H9 (cell line): ENCODE measurements at regions not wholly inside any gene's neighbourhood (a gene's known extent, or its start where the extent isn't known, plus 50 kb on each side); places are given as distances from the start of the nearest gene placed in this dataset.

Source experiments
- DNase-seq: peaks from one replicate; pipeline ENCODE4 v3.0.0-alpha.2; 2017
- H2AFZ ChIP-seq: one replicate; pipeline ENCODE4 v1.6.1; 2013; ENCODE audit warnings: mild to moderate bottlenecking, low read length, control low read depth, moderate library complexity
- H2AK5ac ChIP-seq: 2 replicates; pipeline ENCODE4 v1.6.1; 2013; ENCODE audit warnings: low read length, control low read depth, mixed read lengths; ENCODE audit not compliant: insufficient read length
- H2BK120ac ChIP-seq: one replicate; pipeline ENCODE4 v1.6.1; 2013; ENCODE audit warnings: low read depth, mild to moderate bottlenecking, low read length, control low read depth, inconsistent platforms; ENCODE audit not compliant: poor library complexity, severe bottlenecking
- H2BK12ac ChIP-seq: 2 replicates; pipeline ENCODE4 v1.6.1; 2013; ENCODE audit warnings: low read length, control low read depth, mixed read lengths, low read depth; ENCODE audit not compliant: insufficient read length
- H2BK15ac ChIP-seq: 2 replicates; pipeline ENCODE4 v1.6.1; 2013; ENCODE audit warnings: low read depth, low read length, control low read depth
- H2BK20ac ChIP-seq: one replicate; pipeline ENCODE4 v1.6.1; 2013; ENCODE audit warnings: low read depth, mild to moderate bottlenecking, low read length, control low read depth, inconsistent platforms; ENCODE audit not compliant: poor library complexity, severe bottlenecking
- H2BK5ac ChIP-seq: 2 replicates; pipeline ENCODE4 v1.6.1; 2013; ENCODE audit warnings: low read length, control low read depth, mixed read lengths; ENCODE audit not compliant: insufficient read length
- H3K14ac ChIP-seq: 2 replicates; pipeline ENCODE4 v1.6.1; 2013; ENCODE audit warnings: low read length, control low read depth; ENCODE audit not compliant: insufficient read depth
- H3K18ac ChIP-seq: 2 replicates; pipeline ENCODE4 v1.6.1; 2013; ENCODE audit warnings: low read depth, mild to moderate bottlenecking, mixed read lengths, low read length, control low read depth; ENCODE audit not compliant: insufficient read length
- H3K23ac ChIP-seq: 2 replicates; pipeline ENCODE4 v1.6.1; 2013; ENCODE audit warnings: low read length, control low read depth, mixed read lengths, low read depth; ENCODE audit not compliant: insufficient read length
- H3K23me2 ChIP-seq: 2 replicates; pipeline ENCODE4 v1.6.1; 2013; ENCODE audit warnings: low read depth, mild to moderate bottlenecking, mixed read lengths, low read length, control low read depth; ENCODE audit not compliant: insufficient read length, poor library complexity, severe bottlenecking
- H3K27ac ChIP-seq: 2 replicates; pipeline ENCODE4 v1.5.1; 2013; ENCODE audit warnings: low read length, control low read depth, mixed read lengths, low read depth; ENCODE audit not compliant: insufficient read length
- H3K27me3 ChIP-seq: 2 replicates; pipeline ENCODE4 v1.6.1; 2013; ENCODE audit warnings: low read length, control low read depth, inconsistent platforms; ENCODE audit not compliant: insufficient read depth
- H3K4ac ChIP-seq: 2 replicates; pipeline ENCODE4 v1.6.1; 2013; ENCODE audit warnings: low read depth, mild to moderate bottlenecking, control low read depth, inconsistent platforms, low read length, moderate library complexity
- H3K4me1 ChIP-seq: 2 replicates; pipeline ENCODE4 v1.6.1; 2013; ENCODE audit warnings: low read length, control low read depth, inconsistent platforms; ENCODE audit not compliant: insufficient read depth
- H3K4me2 ChIP-seq: 2 replicates; pipeline ENCODE4 v1.6.1; 2013; ENCODE audit warnings: low read length, control low read depth, mixed read lengths; ENCODE audit not compliant: insufficient read length, insufficient read depth
- H3K56ac ChIP-seq: 2 replicates; pipeline ENCODE4 v1.6.1; 2013; ENCODE audit warnings: low read depth, mild to moderate bottlenecking, mixed read lengths, low read length, control low read depth; ENCODE audit not compliant: insufficient read length
- H3K79me1 ChIP-seq: 2 replicates; pipeline ENCODE4 v1.6.1; 2013; ENCODE audit warnings: low read depth, mild to moderate bottlenecking, moderate library complexity, low read length, control low read depth, inconsistent platforms; ENCODE audit not compliant: insufficient read depth, poor library complexity, severe bottlenecking
- H3K79me2 ChIP-seq: 2 replicates; pipeline ENCODE4 v1.6.1; 2013; ENCODE audit warnings: low read length, control low read depth, inconsistent platforms; ENCODE audit not compliant: insufficient read depth
- H3K9ac ChIP-seq: 2 replicates; pipeline ENCODE4 v1.6.1; 2013; ENCODE audit warnings: low read length, control low read depth, mixed read lengths; ENCODE audit not compliant: insufficient read length; ENCODE audit errors: extremely low read depth
- H3K9me3 ChIP-seq: one replicate; pipeline ENCODE4 v1.6.1; 2013; ENCODE audit warnings: low read depth, low read length, inconsistent platforms; ENCODE audit not compliant: control insufficient read depth
- H3T11ph ChIP-seq: one replicate; pipeline ENCODE4 v1.6.1; 2013; ENCODE audit warnings: mild to moderate bottlenecking, low read length, control low read depth, inconsistent platforms
- H4K20me1 ChIP-seq: one replicate; pipeline ENCODE4 v1.6.1; 2013; ENCODE audit not compliant: control insufficient read depth, insufficient read length, insufficient read depth
- H4K5ac ChIP-seq: 2 replicates; pipeline ENCODE4 v1.6.1; 2013; ENCODE audit warnings: low read depth, mild to moderate bottlenecking, mixed read lengths, low read length, control low read depth; ENCODE audit not compliant: insufficient read length
- H4K8ac ChIP-seq: replicated peaks from 2 replicates; pipeline ENCODE4 v1.6.1; 2013; ENCODE audit warnings: low read length, control low read depth, mixed read lengths, low read depth; ENCODE audit not compliant: insufficient read length
- H4K91ac ChIP-seq: 2 replicates; pipeline ENCODE4 v1.6.1; 2013; ENCODE audit warnings: low read depth, mild to moderate bottlenecking, moderate library complexity, mixed read lengths, low read length, control low read depth; ENCODE audit not compliant: insufficient read length
- H3K27ac Mint-ChIP-seq, 3 experiments: 2 replicates in 2 of 3; 3 replicates in 1 of 3; pipeline ENCODE4 v1.8.0; 2020 to 2021; ENCODE audit warnings: mixed read lengths in 3 of 3, mild to moderate bottlenecking in 1 of 3, moderate library complexity in 1 of 3
- H3K27me3 Mint-ChIP-seq: 2 replicates; pipeline ENCODE4 v1.8.0; 2021; ENCODE audit warnings: low read depth, mild to moderate bottlenecking, moderate library complexity, mixed read lengths
- H3K36me3 Mint-ChIP-seq, 3 experiments: 2 replicates in 2 of 3; 3 replicates in 1 of 3; pipeline ENCODE4 v1.8.0; 2020 to 2021; ENCODE audit warnings: low read depth in 3 of 3, mixed read lengths in 3 of 3; ENCODE audit not compliant: insufficient read depth in 1 of 3
- H3K4me1 Mint-ChIP-seq, 2 experiments: 2 replicates each; pipeline ENCODE4 v1.8.0; 2020; ENCODE audit warnings: mixed read lengths in 2 of 2
- H3K4me3 Mint-ChIP-seq, 2 experiments: 2 replicates in 1 of 2; 3 replicates in 1 of 2; pipeline ENCODE4 v1.8.0; 2020 to 2021; ENCODE audit warnings: mild to moderate bottlenecking in 2 of 2, mixed read lengths in 2 of 2, moderate library complexity in 1 of 2
- H3K9me3 Mint-ChIP-seq, 2 experiments: 2 replicates in 1 of 2; 3 replicates in 1 of 2; pipeline ENCODE4 v1.8.0; 2020; ENCODE audit warnings: mild to moderate bottlenecking in 2 of 2, mixed read lengths in 2 of 2, moderate library complexity in 1 of 2
- TF ChIP-seq, protein P1 (sequence below): fragments of 200-600 bp; sonication (generic); conservative IDR thresholded peaks from 3 replicates; pipeline ENCODE4 v1.8.0; 2021; ENCODE audit warnings: antibody characterized with exemption, mild to moderate bottlenecking

GRCh38 chr4:149897783-149898182 lies 82.1 kb upstream of the IQCM start:
- Mint-ChIP-seq H3K4me1 (no peaks in the 10 kb centered on the region), H3K27me3 (no peaks in the 10 kb centered on the region), H3K9me3 (no peaks in the 10 kb centered on the region), H3K36me3 (no peaks in the 10 kb centered on the region), H3K4me3 (no peak overlapping the region), H3K27ac (no peak overlapping the region)
- H3K56ac ChIP-seq: no peak overlapping the region
- no peak overlapping the region for H2BK120ac ChIP-seq
- H3K9me3 ChIP-seq: no peaks in the 10 kb centered on the region
- no peak overlapping the region for H3K27ac ChIP-seq
- H3K4me2 ChIP-seq: no peak overlapping the region
- no peak overlapping the region for H2BK20ac ChIP-seq
- no peaks in the 10 kb centered on the region for H3K23me2 ChIP-seq
- H4K91ac ChIP-seq: no peak overlapping the region
- no peak overlapping the region for H2BK5ac ChIP-seq
- no peak overlapping the region for H3K23ac ChIP-seq
- H2AK5ac ChIP-seq: no peak overlapping the region
- H3K79me2 ChIP-seq: no peaks in the 10 kb centered on the region
- H3T11ph ChIP-seq: no peak overlapping the region
- H2AFZ ChIP-seq: no peak overlapping the region
- no peaks in the 10 kb centered on the region for H3K79me1 ChIP-seq
- no peak overlapping the region for H4K5ac ChIP-seq
- H3K4ac ChIP-seq: no peak overlapping the region
- no peaks in the 10 kb centered on the region for H4K20me1 ChIP-seq
- no peak overlapping the region for H4K8ac ChIP-seq
- H2BK12ac ChIP-seq: no peak overlapping the region
- H2BK15ac ChIP-seq: no peak overlapping the region
- H3K14ac ChIP-seq: no peak overlapping the region
- H3K4me1 ChIP-seq: no peaks in the 10 kb centered on the region
- TF ChIP-seq, protein P1, sequence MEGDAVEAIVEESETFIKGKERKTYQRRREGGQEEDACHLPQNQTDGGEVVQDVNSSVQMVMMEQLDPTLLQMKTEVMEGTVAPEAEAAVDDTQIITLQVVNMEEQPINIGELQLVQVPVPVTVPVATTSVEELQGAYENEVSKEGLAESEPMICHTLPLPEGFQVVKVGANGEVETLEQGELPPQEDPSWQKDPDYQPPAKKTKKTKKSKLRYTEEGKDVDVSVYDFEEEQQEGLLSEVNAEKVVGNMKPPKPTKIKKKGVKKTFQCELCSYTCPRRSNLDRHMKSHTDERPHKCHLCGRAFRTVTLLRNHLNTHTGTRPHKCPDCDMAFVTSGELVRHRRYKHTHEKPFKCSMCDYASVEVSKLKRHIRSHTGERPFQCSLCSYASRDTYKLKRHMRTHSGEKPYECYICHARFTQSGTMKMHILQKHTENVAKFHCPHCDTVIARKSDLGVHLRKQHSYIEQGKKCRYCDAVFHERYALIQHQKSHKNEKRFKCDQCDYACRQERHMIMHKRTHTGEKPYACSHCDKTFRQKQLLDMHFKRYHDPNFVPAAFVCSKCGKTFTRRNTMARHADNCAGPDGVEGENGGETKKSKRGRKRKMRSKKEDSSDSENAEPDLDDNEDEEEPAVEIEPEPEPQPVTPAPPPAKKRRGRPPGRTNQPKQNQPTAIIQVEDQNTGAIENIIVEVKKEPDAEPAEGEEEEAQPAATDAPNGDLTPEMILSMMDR: peak; percentile 71
- no peak overlapping the region for H3K18ac ChIP-seq
- no peak for DNase-seq
- no peaks in the 10 kb centered on the region for H3K27me3 ChIP-seq
- H3K9ac ChIP-seq: no peak overlapping the region
